ENCODE measurements at regions not wholly inside any gene's neighbourhood (a gene's known extent, or its start where the extent isn't known, plus 50 kb on each side); places are given as distances from the start of the nearest gene placed in this dataset.

GRCh38 chr5:163363389-163363788, 74.0 kb upstream of the CCNG1 start:
- Histone ChIP-seq H3K9ac (ENCODE audit: low read depth, low read length) (no peak overlapping the region), H4K8ac (ENCODE audit: low read depth in 2 of 2, low read length in 2 of 2) (no peak overlapping the region), H3K4ac (ENCODE audit: low read depth, low read length) (no peak overlapping the region), H3K9me3 (ENCODE audit: control insufficient read depth, insufficient read depth, low read length) (no peaks in the 10 kb centered on the region), H2AK9ac (replicated peaks; ENCODE audit: low read depth, low read length, poor library complexity) (no peak overlapping the region), H4K91ac (ENCODE audit: insufficient read depth, low read depth, low read length) (no peak overlapping the region), H3K27ac (ENCODE audit: insufficient read depth, low read length) (no peak overlapping the region), H3K23ac (ENCODE audit: low read depth, low read length) (no peak overlapping the region), H3K4me2 (ENCODE audit: low read depth, low read length) (no peak overlapping the region), H3K4me1 (ENCODE audit: control insufficient read depth, insufficient read depth, low read length) (no peaks in the 10 kb centered on the region), H2AFZ (replicated peaks; ENCODE audit: low read length, poor library complexity) (no peak overlapping the region), H3K4me3 (ENCODE audit: insufficient read depth, low read depth, low read length) (no peak overlapping the region), H2BK120ac (ENCODE audit: low read depth, low read length) (no peak overlapping the region), H3K9me1 (ENCODE audit: insufficient read depth, low read length) (no peaks in the 10 kb centered on the region), H2BK15ac (ENCODE audit: low read depth, low read length) (no peak overlapping the region), H4K5ac (ENCODE audit: low read depth, low read length) (no peak overlapping the region), H2BK20ac (ENCODE audit: low read depth, low read length) (no peak overlapping the region), H3K27me3 (ENCODE audit: control insufficient read depth, insufficient read depth, low read length) (no peaks in the 10 kb centered on the region), H3K14ac (replicated peaks; ENCODE audit: low read depth, low read length) (no peak overlapping the region), H3K36me3 (ENCODE audit: control insufficient read depth, insufficient read depth, low read length) (no peaks in the 10 kb centered on the region), H2AK5ac (ENCODE audit: low read depth, low read length) (no peak overlapping the region), H2BK5ac (ENCODE audit: low read depth, low read length, poor library complexity, severe bottlenecking) (no peak overlapping the region), H3K56ac (ENCODE audit: extremely low read depth, insufficient read depth, low read length) (no peak overlapping the region), H3K18ac (ENCODE audit: low read depth, low read length) (no peak overlapping the region), H3K79me1 (ENCODE audit: low read depth in 1 of 2, low read length in 2 of 2) (no peaks in the 10 kb centered on the region), H4K20me1 (ENCODE audit: insufficient read depth, low read length) (no peaks in the 10 kb centered on the region)
- DNase-seq: no peak
- in situ Hi-C loops (cut with MboI; ENCODE audit: low sequenced_read_pairs) (no loop called here), intact Hi-C loops (cut with micrococcal nuclease) (no loop called here), dilution Hi-C loops (cut with HindIII; ENCODE audit: low sequenced_read_pairs, unreplicated experiment) (no loop called here)
- BruUV-seq (replicated peaks): no TSS peak
- no CpG with 5 or more reads among the region's 1 CpG for WGBS, 2 experiments (ENCODE audit: extremely low coverage in 2 of 2, insufficient read length in 1 of 2)
- ATAC-seq (ENCODE audit: low read depth): no peak
- POLR2A ChIA-PET (ENCODE audit: unreplicated experiment): no interaction called here
- TF ChIP-seq CHD1 (IDR thresholded peaks at IDR 0.05; ENCODE audit: low read depth, low read length) (no peak), USF2 (IDR thresholded peaks at IDR 0.05; ENCODE audit: low read depth, low read length) (no peak), ELK1 (IDR thresholded peaks at IDR 0.05; ENCODE audit: borderline replicate concordance, low read depth, low read length) (no peak), MAFK (IDR thresholded peaks at IDR 0.05; ENCODE audit: low read depth, low read length) (no peak), SMC3 (IDR thresholded peaks at IDR 0.05; ENCODE audit: low read depth, low read length) (no peak), BHLHE40 (IDR thresholded peaks at IDR 0.05; ENCODE audit: low read depth, low read length) (no peak), MXI1 (IDR thresholded peaks at IDR 0.05; ENCODE audit: borderline replicate concordance, low read depth, low read length) (no peak), RAD21 (IDR thresholded peaks at IDR 0.05; ENCODE audit: low read length) (no peak), FOS (IDR thresholded peaks at IDR 0.05; ENCODE audit: low read depth, low read length) (no peak), POLR2A (IDR thresholded peaks at IDR 0.05; ENCODE audit: low read depth, low read length) (no peak), CEBPB (IDR thresholded peaks at IDR 0.05; ENCODE audit: low read depth, low read length) (no peak), RFX5 (IDR thresholded peaks at IDR 0.05; ENCODE audit: low read depth, low read length) (no peak), CTCF (conservative IDR thresholded peaks at IDR 0.05; ENCODE audit: low read depth, low read length) (no peak), MAZ (IDR thresholded peaks at IDR 0.05; ENCODE audit: borderline replicate concordance, low read depth, low read length) (no peak), NFE2L2 (IDR thresholded peaks at IDR 0.05; ENCODE audit: low read depth, low read length) (no peak), RCOR1 (IDR thresholded peaks at IDR 0.05; ENCODE audit: insufficient replicate concordance, low read length) (no peak)
- CTCF ChIA-PET: no interaction called here

Measured in IMR-90 (cell line).